GM23338 (cell line): ENCODE measurements at regions not wholly inside any gene's neighbourhood (a gene's known extent, or its start where the extent isn't known, plus 50 kb on each side); places are given as distances from the start of the nearest gene placed in this dataset.
A peak's percentile ranks its signal among the peaks of the same experiment; 100 is the strongest.

ENCODE experiments used
- ATAC-seq: fragments of 200-7000 bp; cut with Tn5 transposase; 3 replicates; pipeline ENCODE4 v1.9.1; 2020
- DNase-seq: peaks from one replicate; pipeline ENCODE4 v3.0.0-alpha.2; 2015; ENCODE audit warnings: low spot score
- H2AFZ ChIP-seq: fragments of 200-600 bp; sonication (generic); 2 replicates; pipeline ENCODE4 v1.8.0; 2016; ENCODE audit warnings: antibody characterized with exemption, mild to moderate bottlenecking, moderate library complexity
- H3F3A ChIP-seq: fragments of 200-600 bp; sonication (generic); replicated peaks from 2 replicates; pipeline ENCODE4 v1.8.0; 2017; ENCODE audit warnings: antibody characterized with exemption, mixed run types, low read depth
- H3K27ac ChIP-seq: fragments of 200-600 bp; sonication (generic); 2 replicates; pipeline ENCODE4 v1.6.1; 2016; ENCODE audit warnings: low read depth
- H3K27me3 ChIP-seq: fragments of 200-600 bp; sonication (generic); 2 replicates; pipeline ENCODE4 v1.8.0; 2016; ENCODE audit warnings: mild to moderate bottlenecking, mixed run types, moderate library complexity; ENCODE audit not compliant: insufficient read depth
- H3K36me3 ChIP-seq: fragments of 200-600 bp; sonication (generic); 2 replicates; pipeline ENCODE4 v1.8.0; 2016; ENCODE audit warnings: mild to moderate bottlenecking; ENCODE audit not compliant: insufficient read depth
- H3K4me1 ChIP-seq: fragments of 200-600 bp; sonication (generic); 2 replicates; pipeline ENCODE4 v1.8.0; 2016; ENCODE audit warnings: mild to moderate bottlenecking, moderate library complexity; ENCODE audit not compliant: insufficient read depth
- H3K4me2 ChIP-seq: fragments of 200-600 bp; sonication (generic); 2 replicates; pipeline ENCODE4 v1.7.1; 2017; ENCODE audit warnings: mixed run types
- H3K4me3 ChIP-seq: fragments of 200-600 bp; sonication (generic); 2 replicates; pipeline ENCODE4 v1.6.1; 2016; ENCODE audit warnings: mixed run types
- H3K79me2 ChIP-seq: fragments of 200-600 bp; sonication (generic); replicated peaks from 2 replicates; pipeline ENCODE4 v1.8.0; 2017; ENCODE audit warnings: mild to moderate bottlenecking; ENCODE audit not compliant: insufficient read depth
- H3K9me2 ChIP-seq: fragments of 200-600 bp; sonication (generic); 2 replicates; pipeline ENCODE4 v1.8.0; 2017; ENCODE audit not compliant: insufficient read depth
- H4K20me1 ChIP-seq: fragments of 200-600 bp; sonication (generic); replicated peaks from 2 replicates; pipeline ENCODE4 v1.8.0; 2017; ENCODE audit warnings: mild to moderate bottlenecking; ENCODE audit not compliant: insufficient read depth
- H3K27ac Mint-ChIP-seq: 2 replicates; pipeline ENCODE4 v1.8.0; 2020; ENCODE audit warnings: inconsistent platforms, mild to moderate bottlenecking, moderate library complexity, mixed read lengths
- H3K27me3 Mint-ChIP-seq: 3 replicates; pipeline ENCODE4 v1.8.0; 2022; ENCODE audit warnings: low read depth, mild to moderate bottlenecking, moderate library complexity, mixed read lengths, inconsistent platforms; ENCODE audit not compliant: insufficient read depth, poor library complexity
- H3K36me3 Mint-ChIP-seq: 3 replicates; pipeline ENCODE4 v1.8.0; 2021; ENCODE audit warnings: low read depth, mild to moderate bottlenecking, inconsistent platforms, moderate library complexity, mixed read lengths
- H3K4me1 Mint-ChIP-seq: 3 replicates; pipeline ENCODE4 v1.8.0; 2020; ENCODE audit warnings: mild to moderate bottlenecking, inconsistent platforms, mixed read lengths
- H3K4me3 Mint-ChIP-seq: 3 replicates; pipeline ENCODE4 v1.8.0; 2021; ENCODE audit warnings: moderate library complexity, mild to moderate bottlenecking, inconsistent platforms, mixed read lengths
- H3K9me3 Mint-ChIP-seq: 3 replicates; pipeline ENCODE4 v1.8.0; 2020; ENCODE audit warnings: moderate library complexity, mild to moderate bottlenecking, inconsistent platforms, mixed read lengths
- CREB1 ChIP-seq: fragments of 250-450 bp; sonication (Bioruptor Pico); IDR thresholded peaks from 2 replicates; pipeline ENCODE4 v1.5.0; 2020; ENCODE audit warnings: low read depth, mild to moderate bottlenecking, moderate library complexity
- EZH2 ChIP-seq: fragments of 200-600 bp; sonication (generic); IDR thresholded peaks from one replicate; pipeline ENCODE4 v1.8.0; 2017; ENCODE audit warnings: antibody characterized with exemption, mild to moderate bottlenecking, low read depth; ENCODE audit not compliant: unreplicated experiment
- JUNB ChIP-seq: IDR thresholded peaks from one replicate; pipeline ENCODE4 v1.6.1; 2016; ENCODE audit warnings: antibody characterized with exemption; ENCODE audit not compliant: unreplicated experiment
- NANOG ChIP-seq: IDR thresholded peaks from 2 replicates; pipeline ENCODE4 v1.6.1; 2016; ENCODE audit warnings: antibody characterized with exemption, borderline replicate concordance
- POLR2AphosphoS5 ChIP-seq: IDR thresholded peaks from 2 replicates; pipeline ENCODE4 v1.6.1; 2016; ENCODE audit warnings: antibody characterized with exemption, low read depth
- STAT1 ChIP-seq: IDR thresholded peaks from one replicate; pipeline ENCODE4 v1.6.1; 2016; ENCODE audit warnings: antibody characterized with exemption; ENCODE audit not compliant: unreplicated experiment
- ZNF114 ChIP-seq: fragments of 250-450 bp; sonication (Bioruptor Pico); IDR thresholded peaks from 2 replicates; pipeline ENCODE4 v1.5.0; 2020; ENCODE audit warnings: mild to moderate bottlenecking, moderate library complexity
- ZNF331 ChIP-seq: fragments of 250-450 bp; sonication (Bioruptor Pico); IDR thresholded peaks from 2 replicates; pipeline ENCODE4 v1.5.0; 2020; ENCODE audit warnings: low read depth, mild to moderate bottlenecking, moderate library complexity
- TF ChIP-seq, protein P1 (sequence below), 2 experiments: fragments of 200-600 bp in 1 of 2; sonication (generic) in 1 of 2; conservative IDR thresholded peaks; 2 replicates each; pipeline versions ENCODE4 v1.5.1 to v1.6.1; 2016 to 2017; ENCODE audit warnings: antibody characterized with exemption in 2 of 2, low read depth in 2 of 2, mild to moderate bottlenecking in 2 of 2, moderate library complexity in 1 of 2
- TF ChIP-seq, protein P2 (sequence below): IDR thresholded peaks from 2 replicates; pipeline ENCODE4 v1.6.1; 2016; ENCODE audit warnings: antibody characterized with exemption
- TF ChIP-seq, protein P3 (sequence below): IDR thresholded peaks from one replicate; pipeline ENCODE4 v1.6.1; 2018; ENCODE audit warnings: antibody characterized with exemption; ENCODE audit not compliant: unreplicated experiment

DNA sequence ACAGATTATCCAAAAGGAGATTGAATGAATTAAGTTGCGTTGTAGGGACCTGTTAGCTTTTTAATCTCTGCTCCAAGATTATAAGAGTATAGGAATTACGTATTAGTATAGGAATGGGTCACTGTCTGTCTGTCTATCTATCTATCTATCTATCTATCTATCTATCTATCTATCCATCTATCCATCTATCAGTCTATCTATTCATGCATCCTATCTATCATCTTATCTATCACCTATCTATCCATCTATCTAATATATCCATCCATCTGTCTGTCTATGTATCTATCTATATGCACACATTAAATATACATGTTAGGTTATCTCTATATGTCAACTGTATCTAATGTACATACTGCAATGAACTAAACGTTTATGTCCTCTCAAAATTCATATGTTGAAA is 255.8 kb downstream of the LPIN1 start (continued):
- TF ChIP-seq CREB1 (CRISPR knock-in tag) (no peak), NANOG (no peak)

DNA sequence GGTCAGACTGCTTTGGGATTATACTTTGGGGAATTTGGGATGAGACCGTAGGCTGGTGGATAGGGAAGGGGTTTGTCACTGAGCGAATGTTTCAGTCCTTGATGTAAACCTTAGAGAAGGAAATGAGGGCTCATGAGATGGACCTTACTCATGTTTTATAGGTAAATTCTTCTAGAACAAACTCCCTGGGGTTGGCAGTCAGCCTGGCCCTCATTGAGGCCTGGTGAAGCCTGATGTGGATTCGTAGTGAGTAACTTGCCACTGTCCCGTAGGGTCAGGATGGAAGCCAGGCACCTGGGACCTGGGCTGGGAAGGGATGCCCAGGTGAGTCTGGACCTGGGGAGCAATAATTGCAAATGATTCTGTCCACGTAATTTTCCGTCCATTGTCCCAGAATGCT is 258.3 kb downstream of the LPIN1 start:
- no peaks in the 10 kb centered on the region for H3K36me3 Mint-ChIP-seq
- no peak for DNase-seq
- Histone ChIP-seq H3K36me3 (no peaks in the 10 kb centered on the region), H3F3A (no peaks in the 10 kb centered on the region), H3K4me1 (no peaks in the 10 kb centered on the region), H3K9me2 (peaks cover 3% of the 10 kb centered on the region; the same call in 1 of the 2 replicates), H3K27me3 (no peaks in the 10 kb centered on the region), H3K27ac (no peak overlapping the region), H2AFZ (peak overlapping the region; percentile 8; the same call in 1 of the 2 replicates), H3K79me2 (no peaks in the 10 kb centered on the region), H3K4me3 (no peak overlapping the region), H3K4me2 (no peak overlapping the region), H4K20me1 (no peaks in the 10 kb centered on the region)
- no peak for ATAC-seq
- peaks cover 11% of the 10 kb centered on the region; the same call in 2 of the 3 replicates for H3K4me1 Mint-ChIP-seq
- H3K27me3 Mint-ChIP-seq: peaks cover 2% of the 10 kb centered on the region
- H3K4me3 Mint-ChIP-seq: no peak overlapping the region
- no peak for TF ChIP-seq POLR2AphosphoS5
- TF ChIP-seq ZNF331 (CRISPR knock-in tag): no peak
- no peak for TF ChIP-seq JUNB
- TF ChIP-seq EZH2: no peak
- TF ChIP-seq, protein P1, sequence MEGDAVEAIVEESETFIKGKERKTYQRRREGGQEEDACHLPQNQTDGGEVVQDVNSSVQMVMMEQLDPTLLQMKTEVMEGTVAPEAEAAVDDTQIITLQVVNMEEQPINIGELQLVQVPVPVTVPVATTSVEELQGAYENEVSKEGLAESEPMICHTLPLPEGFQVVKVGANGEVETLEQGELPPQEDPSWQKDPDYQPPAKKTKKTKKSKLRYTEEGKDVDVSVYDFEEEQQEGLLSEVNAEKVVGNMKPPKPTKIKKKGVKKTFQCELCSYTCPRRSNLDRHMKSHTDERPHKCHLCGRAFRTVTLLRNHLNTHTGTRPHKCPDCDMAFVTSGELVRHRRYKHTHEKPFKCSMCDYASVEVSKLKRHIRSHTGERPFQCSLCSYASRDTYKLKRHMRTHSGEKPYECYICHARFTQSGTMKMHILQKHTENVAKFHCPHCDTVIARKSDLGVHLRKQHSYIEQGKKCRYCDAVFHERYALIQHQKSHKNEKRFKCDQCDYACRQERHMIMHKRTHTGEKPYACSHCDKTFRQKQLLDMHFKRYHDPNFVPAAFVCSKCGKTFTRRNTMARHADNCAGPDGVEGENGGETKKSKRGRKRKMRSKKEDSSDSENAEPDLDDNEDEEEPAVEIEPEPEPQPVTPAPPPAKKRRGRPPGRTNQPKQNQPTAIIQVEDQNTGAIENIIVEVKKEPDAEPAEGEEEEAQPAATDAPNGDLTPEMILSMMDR (conservative IDR thresholded peaks at IDR 0.05; ENCODE audit: low read depth in 2 of 2): no peak
- TF ChIP-seq STAT1: no peak
- TF ChIP-seq ZNF114 (CRISPR knock-in tag): no peak
- TF ChIP-seq, protein P2, sequence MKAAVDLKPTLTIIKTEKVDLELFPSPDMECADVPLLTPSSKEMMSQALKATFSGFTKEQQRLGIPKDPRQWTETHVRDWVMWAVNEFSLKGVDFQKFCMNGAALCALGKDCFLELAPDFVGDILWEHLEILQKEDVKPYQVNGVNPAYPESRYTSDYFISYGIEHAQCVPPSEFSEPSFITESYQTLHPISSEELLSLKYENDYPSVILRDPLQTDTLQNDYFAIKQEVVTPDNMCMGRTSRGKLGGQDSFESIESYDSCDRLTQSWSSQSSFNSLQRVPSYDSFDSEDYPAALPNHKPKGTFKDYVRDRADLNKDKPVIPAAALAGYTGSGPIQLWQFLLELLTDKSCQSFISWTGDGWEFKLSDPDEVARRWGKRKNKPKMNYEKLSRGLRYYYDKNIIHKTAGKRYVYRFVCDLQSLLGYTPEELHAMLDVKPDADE: no peak
- TF ChIP-seq, protein P3, sequence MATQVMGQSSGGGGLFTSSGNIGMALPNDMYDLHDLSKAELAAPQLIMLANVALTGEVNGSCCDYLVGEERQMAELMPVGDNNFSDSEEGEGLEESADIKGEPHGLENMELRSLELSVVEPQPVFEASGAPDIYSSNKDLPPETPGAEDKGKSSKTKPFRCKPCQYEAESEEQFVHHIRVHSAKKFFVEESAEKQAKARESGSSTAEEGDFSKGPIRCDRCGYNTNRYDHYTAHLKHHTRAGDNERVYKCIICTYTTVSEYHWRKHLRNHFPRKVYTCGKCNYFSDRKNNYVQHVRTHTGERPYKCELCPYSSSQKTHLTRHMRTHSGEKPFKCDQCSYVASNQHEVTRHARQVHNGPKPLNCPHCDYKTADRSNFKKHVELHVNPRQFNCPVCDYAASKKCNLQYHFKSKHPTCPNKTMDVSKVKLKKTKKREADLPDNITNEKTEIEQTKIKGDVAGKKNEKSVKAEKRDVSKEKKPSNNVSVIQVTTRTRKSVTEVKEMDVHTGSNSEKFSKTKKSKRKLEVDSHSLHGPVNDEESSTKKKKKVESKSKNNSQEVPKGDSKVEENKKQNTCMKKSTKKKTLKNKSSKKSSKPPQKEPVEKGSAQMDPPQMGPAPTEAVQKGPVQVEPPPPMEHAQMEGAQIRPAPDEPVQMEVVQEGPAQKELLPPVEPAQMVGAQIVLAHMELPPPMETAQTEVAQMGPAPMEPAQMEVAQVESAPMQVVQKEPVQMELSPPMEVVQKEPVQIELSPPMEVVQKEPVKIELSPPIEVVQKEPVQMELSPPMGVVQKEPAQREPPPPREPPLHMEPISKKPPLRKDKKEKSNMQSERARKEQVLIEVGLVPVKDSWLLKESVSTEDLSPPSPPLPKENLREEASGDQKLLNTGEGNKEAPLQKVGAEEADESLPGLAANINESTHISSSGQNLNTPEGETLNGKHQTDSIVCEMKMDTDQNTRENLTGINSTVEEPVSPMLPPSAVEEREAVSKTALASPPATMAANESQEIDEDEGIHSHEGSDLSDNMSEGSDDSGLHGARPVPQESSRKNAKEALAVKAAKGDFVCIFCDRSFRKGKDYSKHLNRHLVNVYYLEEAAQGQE: no peak
- TF ChIP-seq CREB1 (CRISPR knock-in tag): no peak
- no peak for TF ChIP-seq NANOG
- H3K27ac Mint-ChIP-seq: no peak overlapping the region
- H3K9me3 Mint-ChIP-seq: no peaks in the 10 kb centered on the region; the same call in 2 of the 3 replicates
